Suprapubic skin (tissue), 4 donors: ENCODE measurements at regions not wholly inside any gene's neighbourhood (a gene's known extent, or its start where the extent isn't known, plus 50 kb on each side); places are given as distances from the start of the nearest gene placed in this dataset.

ENCODE experiments used
- DNase-seq, 2 donors: peaks; one replicate each; pipeline ENCODE4 v3.0.0-alpha.2; 2019; ENCODE audit warnings: low spot score in 2 of 2
- H3K27ac ChIP-seq: fragments of 200-600 bp; sonication (generic); one replicate; pipeline ENCODE4 v1.5.1; 2019
- H3K27me3 ChIP-seq: fragments of 200-600 bp; sonication (generic); one replicate; pipeline ENCODE4 v1.5.1; 2019
- H3K36me3 ChIP-seq: fragments of 200-600 bp; sonication (generic); one replicate; pipeline ENCODE4 v1.5.1; 2019
- H3K4me1 ChIP-seq: fragments of 200-600 bp; sonication (generic); one replicate; pipeline ENCODE4 v1.5.1; 2019
- H3K4me3 ChIP-seq: fragments of 200-600 bp; sonication (generic); one replicate; pipeline ENCODE4 v1.5.1; 2019; ENCODE audit warnings: mild to moderate bottlenecking
- H3K9me3 ChIP-seq: fragments of 200-600 bp; sonication (generic); one replicate; pipeline ENCODE4 v1.5.1; 2019
- EP300 ChIP-seq: sonication (generic); formaldehyde crosslinking; IDR thresholded peaks from one replicate; pipeline ENCODE4 v1.6.1; 2017; ENCODE audit warnings: antibody characterized with exemption
- POLR2A ChIP-seq, 2 donors: fragments of 450-650 bp; IDR thresholded peaks; one replicate each; pipeline ENCODE4 v1.6.1; 2017; ENCODE audit warnings: antibody characterized with exemption in 2 of 2, mild to moderate bottlenecking in 2 of 2, moderate library complexity in 2 of 2
- POLR2AphosphoS5 ChIP-seq, 3 donors: sonication (generic); formaldehyde crosslinking; IDR thresholded peaks; one replicate each; pipeline ENCODE4 v1.6.1; 2017; ENCODE audit warnings: antibody characterized with exemption in 3 of 3
- WGBS: methylation state at CpG from one replicate; pipeline ENCODE4 v1.1.5; 2018; 5-methylcytosine and 5-hydroxymethylcytosine counted together
- TF ChIP-seq, protein P1 (sequence below), 2 donors: fragments of 200-600 bp in 1 of 2; fragments of 450-650 bp in 1 of 2; sonication (generic) in 1 of 2; IDR thresholded peaks; one replicate each; pipeline ENCODE4 v1.5.1; 2016 to 2019; ENCODE audit warnings: antibody characterized with exemption in 2 of 2, mild to moderate bottlenecking in 1 of 2, moderate library complexity in 1 of 2

GRCh38 chr7:46450886-46451285 is 529.8 kb upstream of the IGFBP3 start:
- no peak overlapping the region for H3K4me3 ChIP-seq
- no peaks in the 10 kb centered on the region for H3K27me3 ChIP-seq
- H3K36me3 ChIP-seq: no peaks in the 10 kb centered on the region
- H3K27ac ChIP-seq: no peak overlapping the region
- H3K9me3 ChIP-seq: no peaks in the 10 kb centered on the region
- H3K4me1 ChIP-seq: no peaks in the 10 kb centered on the region
- no peak for DNase-seq
- TF ChIP-seq, protein P1, sequence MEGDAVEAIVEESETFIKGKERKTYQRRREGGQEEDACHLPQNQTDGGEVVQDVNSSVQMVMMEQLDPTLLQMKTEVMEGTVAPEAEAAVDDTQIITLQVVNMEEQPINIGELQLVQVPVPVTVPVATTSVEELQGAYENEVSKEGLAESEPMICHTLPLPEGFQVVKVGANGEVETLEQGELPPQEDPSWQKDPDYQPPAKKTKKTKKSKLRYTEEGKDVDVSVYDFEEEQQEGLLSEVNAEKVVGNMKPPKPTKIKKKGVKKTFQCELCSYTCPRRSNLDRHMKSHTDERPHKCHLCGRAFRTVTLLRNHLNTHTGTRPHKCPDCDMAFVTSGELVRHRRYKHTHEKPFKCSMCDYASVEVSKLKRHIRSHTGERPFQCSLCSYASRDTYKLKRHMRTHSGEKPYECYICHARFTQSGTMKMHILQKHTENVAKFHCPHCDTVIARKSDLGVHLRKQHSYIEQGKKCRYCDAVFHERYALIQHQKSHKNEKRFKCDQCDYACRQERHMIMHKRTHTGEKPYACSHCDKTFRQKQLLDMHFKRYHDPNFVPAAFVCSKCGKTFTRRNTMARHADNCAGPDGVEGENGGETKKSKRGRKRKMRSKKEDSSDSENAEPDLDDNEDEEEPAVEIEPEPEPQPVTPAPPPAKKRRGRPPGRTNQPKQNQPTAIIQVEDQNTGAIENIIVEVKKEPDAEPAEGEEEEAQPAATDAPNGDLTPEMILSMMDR (IDR thresholded peaks at IDR 0.05): no peak
- no peak for TF ChIP-seq POLR2A (IDR thresholded peaks at IDR 0.05)

DNA sequence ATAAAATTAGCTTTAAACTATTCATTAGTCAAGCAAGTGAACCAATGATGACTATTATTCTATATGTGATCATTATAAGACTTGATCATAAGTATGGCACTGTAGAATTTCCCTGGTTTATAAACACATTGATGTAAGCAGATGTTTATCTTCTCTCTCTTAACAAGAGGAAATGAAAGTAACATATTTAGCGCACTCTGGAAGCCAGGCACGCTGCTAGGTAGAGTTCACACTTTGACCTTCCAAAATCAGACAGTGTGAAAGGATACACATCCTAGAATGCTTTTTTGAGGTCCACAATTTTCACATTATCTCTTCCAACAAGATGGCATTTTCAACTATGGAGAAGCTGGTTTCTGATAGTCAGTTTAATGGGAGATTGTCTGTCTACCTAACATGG is 529.4 kb upstream of the IGFBP3 start:
- Histone ChIP-seq H3K36me3 (no peaks in the 10 kb centered on the region), H3K9me3 (no peaks in the 10 kb centered on the region), H3K4me1 (no peaks in the 10 kb centered on the region), H3K4me3 (no peak overlapping the region), H3K27me3 (no peaks in the 10 kb centered on the region), H3K27ac (no peak overlapping the region)
- 79% methylated on average over 2 of the region's 2 CpGs for WGBS
- DNase-seq: no peak
- TF ChIP-seq POLR2AphosphoS5 (IDR thresholded peaks at IDR 0.05) (no peak), POLR2A (IDR thresholded peaks at IDR 0.05) (no peak), EP300 (no peak)
- TF ChIP-seq, protein P1 (IDR thresholded peaks at IDR 0.05): no peak

GRCh38 chr7:46449743-46450142 is 528.7 kb upstream of the IGFBP3 start:
- 78% methylated on average over 2 of the region's 2 CpGs for WGBS
- DNase-seq: no peak
- Histone ChIP-seq H3K27me3 (no peaks in the 10 kb centered on the region), H3K36me3 (no peaks in the 10 kb centered on the region), H3K9me3 (no peaks in the 10 kb centered on the region), H3K27ac (no peak overlapping the region), H3K4me1 (no peaks in the 10 kb centered on the region), H3K4me3 (no peak overlapping the region)
- TF ChIP-seq POLR2AphosphoS5 (IDR thresholded peaks at IDR 0.05) (no peak), EP300 (no peak), POLR2A (IDR thresholded peaks at IDR 0.05) (no peak)
- TF ChIP-seq, protein P1 (IDR thresholded peaks at IDR 0.05): no peak

GRCh38 chr7:46448478-46448877 is 527.4 kb upstream of the IGFBP3 start:
- no peaks in the 10 kb centered on the region for H3K9me3 ChIP-seq
- no peaks in the 10 kb centered on the region for H3K36me3 ChIP-seq
- H3K4me1 ChIP-seq: no peaks in the 10 kb centered on the region
- H3K27ac ChIP-seq: no peak overlapping the region
- DNase-seq: no peak
- TF ChIP-seq POLR2A (IDR thresholded peaks at IDR 0.05): no peak
- TF ChIP-seq POLR2AphosphoS5 (IDR thresholded peaks at IDR 0.05): no peak
- TF ChIP-seq, protein P1 (IDR thresholded peaks at IDR 0.05): no peak
- no peak for TF ChIP-seq EP300
- H3K4me3 ChIP-seq: no peak overlapping the region
- H3K27me3 ChIP-seq: no peaks in the 10 kb centered on the region
- WGBS: 90% methylated on average over 5 of the region's 5 CpGs

DNA sequence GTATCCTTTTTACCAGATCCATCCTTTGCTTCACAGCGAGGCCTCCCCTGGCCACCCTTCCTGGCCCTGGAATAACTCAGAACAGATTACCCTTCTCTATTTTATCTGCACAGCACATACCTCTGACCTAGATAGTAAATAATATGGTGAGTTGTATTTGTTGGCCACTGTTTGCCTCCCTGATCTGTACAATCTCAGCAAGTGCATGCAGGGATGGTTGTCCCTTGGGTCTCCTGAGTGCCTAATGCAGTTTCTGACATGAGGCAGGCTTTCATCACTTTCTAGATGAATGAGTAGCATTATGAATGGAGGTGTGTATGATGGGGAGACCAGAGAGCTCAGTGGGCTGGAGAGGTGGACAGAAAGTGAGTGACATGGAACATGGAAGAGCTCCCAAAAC is 525.1 kb upstream of the IGFBP3 start:
- Histone ChIP-seq H3K27ac (no peak overlapping the region), H3K4me1 (no peaks in the 10 kb centered on the region), H3K27me3 (no peaks in the 10 kb centered on the region), H3K36me3 (no peaks in the 10 kb centered on the region), H3K9me3 (no peaks in the 10 kb centered on the region), H3K4me3 (no peak overlapping the region)
- DNase-seq: no peak
- 94% methylated on average over 1 of the region's 1 CpG for WGBS
- TF ChIP-seq EP300: no peak
- no peak for TF ChIP-seq POLR2AphosphoS5 (IDR thresholded peaks at IDR 0.05)
- TF ChIP-seq POLR2A (IDR thresholded peaks at IDR 0.05): no peak
- TF ChIP-seq, protein P1 (IDR thresholded peaks at IDR 0.05): no peak
